Right atrium auricular region (tissue), 2 donors: ENCODE measurements at regions not wholly inside any gene's neighbourhood (a gene's known extent, or its start where the extent isn't known, plus 50 kb on each side); places are given as distances from the start of the nearest gene placed in this dataset.

Source experiments
- DNase-seq: peaks from one replicate; pipeline ENCODE4 v3.0.0-alpha.2; 2019; ENCODE audit warnings: low spot score
- H3K27ac ChIP-seq, 2 donors: fragments of 200-600 bp; sonication (generic); 1 replicate in 1 of 2; 2 replicates in 1 of 2; pipeline ENCODE4 v1.5.1; 2016 to 2019
- H3K27me3 ChIP-seq, 2 donors: fragments of 200-600 bp; sonication (generic); one replicate each; pipeline versions ENCODE4 v1.5.1 to v1.6.0; 2017 to 2019
- H3K36me3 ChIP-seq: fragments of 200-600 bp; sonication (generic); one replicate; pipeline ENCODE4 v1.5.1; 2016
- H3K4me1 ChIP-seq, 2 donors: fragments of 200-600 bp; sonication (generic); one replicate each; pipeline versions ENCODE4 v1.5.1 to v1.6.0; 2017 to 2019
- H3K4me3 ChIP-seq, 2 donors: fragments of 200-600 bp; sonication (generic); 1 replicate in 1 of 2; 2 replicates in 1 of 2; pipeline ENCODE4 v1.5.1; 2017 to 2019; ENCODE audit warnings: mild to moderate bottlenecking in 1 of 2, moderate library complexity in 1 of 2
- H3K9me3 ChIP-seq, 2 donors: fragments of 200-600 bp; sonication (generic); one replicate each; pipeline ENCODE4 v1.5.1; 2019
- TF ChIP-seq, protein P1 (sequence below), 2 donors: fragments of 200-600 bp; sonication (generic); IDR thresholded peaks; one replicate each; pipeline ENCODE4 v1.5.1; 2019; ENCODE audit warnings: antibody characterized with exemption in 2 of 2

DNA sequence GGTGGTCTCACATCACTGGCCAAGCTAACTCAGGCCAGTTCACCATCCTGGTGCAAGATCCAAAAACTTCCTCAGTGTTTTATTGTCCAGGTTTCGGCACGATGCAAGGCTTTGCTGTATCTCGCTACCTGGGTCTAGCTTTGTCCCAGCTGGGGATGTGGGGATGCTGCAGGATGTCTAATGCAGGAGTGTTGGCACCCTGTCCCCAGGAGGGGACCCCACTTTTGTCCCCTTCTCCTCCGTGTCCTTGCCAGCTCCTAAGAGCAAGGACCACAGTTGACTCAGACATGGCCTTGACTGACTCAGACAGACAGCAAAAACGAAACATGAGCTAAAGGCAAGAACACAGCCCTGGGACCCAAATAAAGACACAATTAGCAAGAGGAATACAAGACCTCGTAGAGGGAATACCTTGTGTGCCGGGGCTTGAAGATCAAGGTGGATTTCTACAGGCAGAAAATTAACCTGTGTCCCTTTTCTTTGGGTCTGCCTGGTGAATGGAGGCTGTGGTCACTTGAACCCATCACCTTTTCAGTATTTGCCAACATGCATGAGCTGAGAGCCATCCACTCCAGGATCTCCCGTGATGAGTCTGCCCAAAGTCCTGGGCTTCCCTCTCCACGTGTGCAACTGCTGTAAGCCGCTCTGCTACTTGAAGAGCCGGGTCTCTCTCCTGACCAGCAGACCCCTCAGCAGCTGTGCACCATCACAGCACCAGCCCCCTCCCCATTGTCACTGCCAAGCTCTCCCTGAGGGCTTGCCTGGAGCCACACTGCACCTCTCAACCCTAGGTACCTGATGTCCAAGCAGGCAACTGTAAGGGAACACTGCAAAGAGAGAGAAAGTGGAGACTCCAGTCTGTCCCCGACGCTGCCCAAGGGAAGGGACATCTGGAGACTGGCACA lies 149.5 kb upstream of the ZNF507 start:
- no peak for DNase-seq
- TF ChIP-seq, protein P1, sequence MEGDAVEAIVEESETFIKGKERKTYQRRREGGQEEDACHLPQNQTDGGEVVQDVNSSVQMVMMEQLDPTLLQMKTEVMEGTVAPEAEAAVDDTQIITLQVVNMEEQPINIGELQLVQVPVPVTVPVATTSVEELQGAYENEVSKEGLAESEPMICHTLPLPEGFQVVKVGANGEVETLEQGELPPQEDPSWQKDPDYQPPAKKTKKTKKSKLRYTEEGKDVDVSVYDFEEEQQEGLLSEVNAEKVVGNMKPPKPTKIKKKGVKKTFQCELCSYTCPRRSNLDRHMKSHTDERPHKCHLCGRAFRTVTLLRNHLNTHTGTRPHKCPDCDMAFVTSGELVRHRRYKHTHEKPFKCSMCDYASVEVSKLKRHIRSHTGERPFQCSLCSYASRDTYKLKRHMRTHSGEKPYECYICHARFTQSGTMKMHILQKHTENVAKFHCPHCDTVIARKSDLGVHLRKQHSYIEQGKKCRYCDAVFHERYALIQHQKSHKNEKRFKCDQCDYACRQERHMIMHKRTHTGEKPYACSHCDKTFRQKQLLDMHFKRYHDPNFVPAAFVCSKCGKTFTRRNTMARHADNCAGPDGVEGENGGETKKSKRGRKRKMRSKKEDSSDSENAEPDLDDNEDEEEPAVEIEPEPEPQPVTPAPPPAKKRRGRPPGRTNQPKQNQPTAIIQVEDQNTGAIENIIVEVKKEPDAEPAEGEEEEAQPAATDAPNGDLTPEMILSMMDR (IDR thresholded peaks at IDR 0.05) = no peak
- Histone ChIP-seq H3K27me3 (no peaks in the 10 kb centered on the region), H3K9me3 (no peaks in the 10 kb centered on the region), H3K27ac (no peak overlapping the region), H3K4me3 (no peak overlapping the region), H3K36me3 (no peaks in the 10 kb centered on the region), H3K4me1 (no peaks in the 10 kb centered on the region)

DNA sequence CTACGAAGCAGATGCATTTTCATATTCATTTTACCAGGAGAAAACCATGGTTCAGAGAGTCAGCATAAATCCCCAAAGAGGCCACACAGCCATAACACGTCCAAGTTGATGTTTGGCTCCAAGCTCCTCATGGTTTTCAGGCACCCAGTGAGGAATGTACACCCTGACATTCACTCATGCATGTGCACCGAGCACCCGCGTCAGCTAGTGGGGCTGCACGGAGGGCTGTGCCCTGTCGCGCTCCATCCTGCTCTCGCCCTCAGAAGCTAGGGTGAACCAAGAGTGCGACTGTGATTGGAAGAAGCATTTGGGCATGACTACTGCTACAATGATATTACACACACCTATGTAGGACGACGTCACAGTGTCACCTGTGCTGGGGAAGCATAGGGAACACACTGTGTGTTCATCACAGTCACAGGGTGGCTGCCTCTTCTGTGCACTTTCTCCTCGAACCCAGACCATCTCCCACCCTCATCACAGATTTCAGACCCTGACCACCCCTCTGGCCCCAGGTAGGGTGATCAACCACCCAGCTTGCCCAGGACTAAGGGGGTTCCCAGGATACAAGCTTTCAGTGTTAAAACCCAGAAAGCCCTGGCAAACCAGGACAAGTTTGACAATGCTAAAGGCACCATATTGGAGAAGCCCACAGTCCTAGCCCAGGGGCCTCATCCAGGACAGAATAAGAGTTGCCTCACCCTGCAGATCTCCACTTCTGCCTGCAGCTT lies 148.6 kb upstream of the ZNF507 start:
- Histone ChIP-seq H3K9me3 (no peaks in the 10 kb centered on the region), H3K4me1 (no peaks in the 10 kb centered on the region), H3K36me3 (no peaks in the 10 kb centered on the region), H3K27ac (no peak overlapping the region), H3K27me3 (no peaks in the 10 kb centered on the region), H3K4me3 (no peak overlapping the region)
- TF ChIP-seq, protein P1 (IDR thresholded peaks at IDR 0.05) = no peak
- DNase-seq = no peak

DNA sequence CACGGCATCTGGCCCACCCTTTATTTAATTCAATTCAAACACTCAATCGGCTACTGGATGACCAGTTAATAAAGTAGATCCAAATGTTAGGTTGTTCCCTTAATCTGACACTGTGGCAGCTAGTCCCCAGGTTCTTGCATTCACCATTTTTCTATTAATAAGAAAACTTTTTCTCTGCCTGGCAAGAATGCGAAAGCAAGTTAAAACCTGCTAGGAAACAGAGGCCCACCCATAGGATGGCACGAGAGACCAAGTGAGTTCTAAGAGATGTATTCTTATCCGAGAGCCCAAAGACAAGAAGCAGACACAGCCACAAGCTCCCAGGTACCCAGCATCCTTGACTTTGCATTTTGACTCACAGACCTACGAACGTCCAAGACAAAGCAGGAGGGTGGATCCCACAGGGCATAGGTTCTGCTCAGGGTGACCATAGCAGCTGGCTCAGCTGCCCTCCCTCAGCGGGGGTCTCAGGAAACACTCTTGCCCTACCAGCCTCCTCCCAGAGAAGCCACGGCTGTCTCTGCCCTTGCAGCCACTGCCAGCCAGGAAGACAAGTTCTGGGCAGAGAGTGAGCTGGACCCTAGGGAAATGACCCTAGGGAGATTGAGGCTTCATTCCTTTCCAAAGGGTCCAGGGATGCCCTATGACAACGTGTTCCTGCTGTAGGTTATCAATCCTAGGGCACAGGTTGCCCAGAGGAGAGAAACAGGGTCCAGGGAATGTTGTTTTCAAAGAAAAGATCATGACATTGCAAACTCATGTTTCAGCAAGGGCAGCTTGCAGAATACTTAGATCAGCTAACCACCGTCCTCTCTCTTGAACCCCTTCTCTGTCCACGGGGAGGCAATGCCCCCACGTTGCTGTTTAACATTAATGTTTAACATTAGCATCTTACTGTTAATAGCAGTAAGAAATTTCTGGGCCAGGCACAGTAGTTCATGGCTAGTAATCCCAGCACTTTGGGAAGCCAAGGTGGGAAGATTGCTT lies 147.2 kb upstream of the ZNF507 start:
- H3K27me3 ChIP-seq = no peaks in the 10 kb centered on the region
- H3K4me1 ChIP-seq = no peaks in the 10 kb centered on the region
- DNase-seq = no peak
- TF ChIP-seq, protein P1 (IDR thresholded peaks at IDR 0.05) = no peak
- no peak overlapping the region for H3K27ac ChIP-seq
- no peaks in the 10 kb centered on the region for H3K9me3 ChIP-seq
- H3K4me3 ChIP-seq = no peak overlapping the region
- no peaks in the 10 kb centered on the region for H3K36me3 ChIP-seq

DNA sequence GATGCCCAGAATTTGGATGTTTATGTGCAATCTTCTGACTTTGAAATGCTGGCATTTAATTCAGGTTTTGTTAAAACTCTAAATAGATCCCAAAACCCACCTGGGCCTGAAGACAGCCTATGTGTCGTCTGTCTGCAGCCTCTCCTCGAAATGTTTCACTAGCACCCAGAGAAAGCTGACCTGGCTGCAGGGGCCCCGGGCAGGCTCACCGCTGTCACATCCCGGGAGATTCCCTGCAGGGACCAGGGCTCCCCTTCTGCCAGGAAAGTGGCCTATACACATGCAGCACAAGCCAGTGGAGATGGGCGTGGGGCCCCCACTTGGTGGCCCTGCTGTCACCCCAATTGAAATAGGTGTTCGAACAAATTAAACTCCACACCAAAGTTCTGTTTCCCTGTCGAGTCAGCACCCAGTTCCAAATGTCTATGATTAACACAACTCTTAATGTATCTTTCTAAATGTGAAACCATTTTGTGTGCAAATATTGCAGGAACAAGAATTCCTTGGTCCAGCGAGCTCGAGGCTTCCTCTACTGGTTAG lies 145.8 kb upstream of the ZNF507 start:
- no peaks in the 10 kb centered on the region for H3K4me1 ChIP-seq
- no peak for DNase-seq
- TF ChIP-seq, protein P1 (IDR thresholded peaks at IDR 0.05) = no peak

DNA sequence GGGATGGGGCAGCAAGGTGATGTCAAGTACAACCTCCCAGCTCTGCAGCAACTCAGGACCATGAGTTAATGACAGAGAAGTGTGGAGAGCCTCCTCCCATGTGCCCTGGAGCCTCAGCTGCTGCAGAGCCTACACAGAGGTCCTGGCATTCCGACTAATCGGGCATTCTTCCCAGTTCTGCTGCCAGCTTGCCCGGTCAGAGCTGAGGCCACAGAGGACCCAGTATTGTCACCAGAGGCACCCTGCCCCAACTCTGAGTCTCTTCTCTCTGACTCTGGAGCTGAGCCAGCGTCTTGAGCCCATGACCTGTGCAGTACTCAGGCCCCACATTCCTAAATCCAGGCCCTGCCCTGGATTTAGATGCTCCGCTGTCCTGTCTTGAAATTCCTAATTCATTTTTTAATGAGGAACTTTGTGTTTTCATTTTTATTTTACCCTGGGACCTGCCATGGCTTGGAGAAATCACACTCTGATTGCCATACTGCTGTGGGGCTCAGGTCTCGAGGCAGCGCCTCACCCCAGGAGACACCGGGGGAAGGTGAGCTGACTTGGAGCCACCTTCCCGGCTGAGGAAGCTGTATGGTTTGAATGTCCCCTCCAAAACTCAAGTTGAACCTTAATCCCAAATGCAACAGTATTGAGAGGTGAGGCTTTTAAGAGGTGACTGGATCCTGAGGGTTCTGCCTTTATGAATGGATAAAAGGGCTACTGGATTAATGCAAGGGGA lies 144.9 kb upstream of the ZNF507 start:
- DNase-seq = no peak
- no peak overlapping the region for H3K27ac ChIP-seq
- no peaks in the 10 kb centered on the region for H3K9me3 ChIP-seq
- no peaks in the 10 kb centered on the region for H3K27me3 ChIP-seq
- no peaks in the 10 kb centered on the region for H3K36me3 ChIP-seq
- TF ChIP-seq, protein P1 (IDR thresholded peaks at IDR 0.05) = no peak
- H3K4me3 ChIP-seq = no peak overlapping the region
- H3K4me1 ChIP-seq = no peaks in the 10 kb centered on the region

More for the DNA sequence above, 145.8 kb upstream of the ZNF507 start:
- H3K27me3 ChIP-seq = no peaks in the 10 kb centered on the region
- H3K4me3 ChIP-seq = no peak overlapping the region
- H3K36me3 ChIP-seq = no peaks in the 10 kb centered on the region
- no peak overlapping the region for H3K27ac ChIP-seq
- no peaks in the 10 kb centered on the region for H3K9me3 ChIP-seq
